Activated T-cell treated with anti-CD3 and anti-CD28 coated beads, Interleukin-2, amount 50 U/mL, for 48 hours (primary cell): ENCODE measurements at regions not wholly inside any gene's neighbourhood (a gene's known extent, or its start where the extent isn't known, plus 50 kb on each side); places are given as distances from the start of the nearest gene placed in this dataset.
A peak's percentile ranks its signal among the peaks of the same experiment; 100 is the strongest.
"Not testable (repeated sequence)": the region's sequence is repeated elsewhere in the genome, so short reads cannot be mapped to it uniquely, and the experiment has no call there.

Source experiments
- DNase-seq, 2 experiments: peaks; one replicate each; pipeline ENCODE4 v3.0.0-alpha.2; 2020

DNA sequence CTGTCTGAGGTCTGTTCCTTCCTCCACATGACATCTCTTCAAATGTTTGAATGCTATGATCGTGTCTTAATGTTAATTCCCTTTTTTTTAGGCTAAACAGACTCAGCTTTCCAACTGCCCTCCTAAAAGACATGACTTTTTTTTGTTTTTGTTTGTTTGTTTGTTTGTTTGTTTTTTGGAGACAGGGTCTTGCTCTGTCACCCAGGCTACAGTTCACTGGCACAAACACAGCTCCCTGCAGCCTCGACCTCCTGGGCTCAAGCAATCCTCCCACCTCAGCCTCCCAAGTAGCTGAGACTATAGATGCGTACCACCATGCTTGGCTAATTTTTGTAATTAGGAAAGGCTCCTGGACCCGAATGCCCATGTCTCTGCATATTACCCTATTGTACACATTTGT is 176.5 kb downstream of the ABCA8 start:
- DNase-seq = no peak

DNA sequence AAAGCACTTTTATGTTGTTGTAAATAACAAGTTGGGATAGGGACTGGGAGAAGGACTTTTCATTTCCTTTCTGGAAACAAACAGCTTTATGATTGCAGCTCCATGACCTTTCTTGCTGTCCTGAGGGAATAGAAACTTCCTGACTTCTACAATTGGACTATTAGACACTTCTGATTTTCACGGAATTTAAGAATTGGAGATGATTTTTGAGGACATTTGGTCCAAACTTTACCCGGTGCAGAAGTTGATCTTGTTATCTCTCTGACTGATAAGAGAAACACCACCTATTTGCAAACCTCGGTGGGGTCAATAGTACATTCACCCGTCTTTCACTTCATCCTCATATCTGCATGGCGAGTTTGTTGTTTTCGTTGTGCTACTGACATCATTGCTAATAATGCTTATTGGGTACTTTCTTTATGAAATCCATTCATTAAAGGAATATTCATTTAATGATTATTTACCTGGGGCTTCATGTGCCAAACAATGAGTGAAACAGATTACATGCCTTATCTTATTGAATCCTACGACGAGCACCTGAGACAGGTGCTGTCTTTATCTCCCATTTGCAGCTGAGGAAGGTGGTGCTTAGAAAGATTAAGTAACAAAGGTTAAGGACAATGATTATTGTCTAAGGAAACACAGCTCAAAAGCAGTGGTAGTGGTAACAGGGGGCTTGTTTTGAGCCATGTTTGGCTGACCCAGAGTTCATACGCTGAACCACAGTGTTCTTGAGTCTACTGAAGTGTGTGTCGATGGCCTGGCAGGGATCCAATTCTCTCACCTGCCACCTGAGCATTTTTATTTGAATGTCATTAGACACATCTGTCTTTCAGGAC is 176.9 kb upstream of the FAM20A start:
- no peak for DNase-seq

DNA sequence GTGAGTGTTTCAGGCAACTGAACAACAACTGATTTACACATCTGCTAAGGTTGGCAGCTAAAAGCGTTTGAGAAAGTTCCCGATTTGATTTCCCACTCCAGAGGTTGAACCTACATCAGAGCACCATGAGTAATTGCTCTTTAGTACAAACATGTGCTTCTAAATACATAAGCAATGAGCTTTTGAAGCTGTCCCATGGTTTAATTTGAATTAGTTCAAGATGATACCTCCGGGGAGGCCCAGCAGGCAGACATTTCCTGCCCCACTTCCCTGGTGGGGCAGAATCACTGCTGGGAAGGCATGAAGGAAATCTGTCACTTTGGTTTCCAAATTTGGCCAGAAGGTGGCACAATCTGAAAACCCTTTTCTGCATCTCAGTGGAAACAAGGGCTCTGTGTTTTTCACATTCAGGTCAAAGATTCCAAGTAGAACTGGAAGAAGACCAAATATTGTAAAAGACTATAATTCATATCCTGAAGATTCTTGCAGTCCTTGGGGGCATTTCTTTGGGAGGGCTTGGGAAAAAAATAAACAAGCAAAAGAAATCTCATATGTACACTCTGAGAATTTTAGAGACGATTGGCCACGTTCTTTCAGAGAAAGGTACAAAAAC is 176.2 kb upstream of the FAM20A start:
- peak in 1 of 2 experiments; percentile 21 for DNase-seq

DNA sequence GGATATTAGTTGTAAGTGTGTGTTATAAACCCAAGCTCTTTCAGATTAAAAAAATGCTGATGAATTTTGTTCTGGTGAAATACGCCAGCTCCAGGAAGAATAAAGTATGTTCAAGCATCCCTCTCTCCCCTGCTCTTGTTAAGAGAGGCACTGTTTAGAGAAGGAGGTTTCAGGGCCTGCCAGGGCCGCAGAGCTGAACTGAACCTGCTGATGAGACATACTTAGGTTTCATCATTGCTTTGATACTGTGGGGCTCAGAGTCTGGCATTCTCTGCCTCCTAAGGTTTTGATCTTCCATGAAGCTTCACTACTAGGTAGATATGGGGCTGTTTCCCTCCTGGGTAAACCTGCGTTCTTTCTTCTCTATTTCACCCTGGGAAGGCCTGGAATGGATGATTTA is 175.3 kb upstream of the FAM20A start:
- no peak for DNase-seq

DNA sequence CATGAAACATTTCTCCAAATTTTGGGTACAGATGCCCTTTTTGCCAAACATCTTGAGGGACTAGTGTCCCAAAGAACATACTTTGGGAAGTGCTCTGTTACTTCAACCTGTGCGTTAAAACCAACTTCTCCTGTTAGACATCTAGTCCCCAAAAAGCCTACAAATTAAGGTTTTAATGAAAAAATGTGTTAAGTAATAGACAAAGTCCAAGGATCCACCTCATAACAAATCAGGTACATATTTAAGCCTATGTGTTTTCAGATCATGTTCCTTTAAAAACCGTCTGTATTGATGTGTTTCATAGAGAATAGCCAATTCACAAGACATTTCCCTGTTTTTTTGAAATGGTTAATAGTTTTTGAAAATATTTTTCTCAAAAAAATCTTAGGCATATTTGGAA is 174.8 kb upstream of the FAM20A start:
- DNase-seq = no peak

DNA sequence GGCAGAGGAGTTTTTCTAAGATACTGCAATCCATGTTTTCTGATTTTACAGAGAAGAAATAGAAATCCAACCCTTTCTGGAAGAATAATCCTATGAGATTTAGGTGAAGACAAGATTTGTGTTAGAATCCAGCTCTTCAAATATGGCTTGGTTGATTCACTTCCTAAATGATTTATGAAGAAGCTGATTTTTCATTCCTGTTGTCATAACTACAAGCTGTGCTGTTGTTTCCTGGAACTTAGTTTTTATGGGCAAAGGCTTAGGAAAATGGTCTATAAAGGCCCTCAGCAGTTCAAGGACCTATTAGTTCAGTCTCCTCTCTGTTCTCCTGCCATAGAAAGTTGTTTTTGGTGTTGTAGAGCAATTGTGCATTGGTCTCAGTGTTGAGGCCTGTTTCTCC is 174.2 kb upstream of the FAM20A start:
- DNase-seq = no peak

DNA sequence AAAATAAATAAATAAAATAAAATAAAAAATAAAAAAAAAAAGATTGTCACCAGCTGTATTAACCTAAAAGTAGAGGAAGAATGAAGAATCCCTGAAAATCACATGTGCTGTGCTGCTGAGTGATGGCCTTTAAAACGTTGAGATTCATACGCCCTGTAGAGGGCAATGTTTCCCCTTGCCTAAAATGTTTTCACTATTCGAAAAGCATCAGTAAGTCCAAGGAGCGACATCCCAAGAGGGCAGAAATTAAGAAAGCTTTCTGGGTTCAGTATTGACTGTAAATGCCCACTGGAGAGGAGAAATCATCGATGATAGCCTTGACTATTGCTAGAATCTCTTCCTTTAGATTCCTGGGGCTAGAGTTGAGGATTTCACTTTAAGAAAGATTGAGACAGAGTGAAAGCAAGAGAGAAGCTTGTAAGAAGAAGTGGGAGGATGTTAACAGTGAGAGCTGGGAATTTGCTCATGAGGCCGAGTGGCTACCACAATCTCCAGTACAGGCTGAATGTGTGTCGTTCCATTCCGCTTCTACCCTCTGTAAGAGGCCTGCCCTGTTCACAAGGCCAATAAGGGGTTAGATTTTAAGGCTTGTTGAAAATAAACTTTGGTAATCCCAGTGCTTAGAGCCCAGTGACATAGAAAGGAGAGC is 170.8 kb upstream of the FAM20A start:
- DNase-seq = no peak

DNA sequence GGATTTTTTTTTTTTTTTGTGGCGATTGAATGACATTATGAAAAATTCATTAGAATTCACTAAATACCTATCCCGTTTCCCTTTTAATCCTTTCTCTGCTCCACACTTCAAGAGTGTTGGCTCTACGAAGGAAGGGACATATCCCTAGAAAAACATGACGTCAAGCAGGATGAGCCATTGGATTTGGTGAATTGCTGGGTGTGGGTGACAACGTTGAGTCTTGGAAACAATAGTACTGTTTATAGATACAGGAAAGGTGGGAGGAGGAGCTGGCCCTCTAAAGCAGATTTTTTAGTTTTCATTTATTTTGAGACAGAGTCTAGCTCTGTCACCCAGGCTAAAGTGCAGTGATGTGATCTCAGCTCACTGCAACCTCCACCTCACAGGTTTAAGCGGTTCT is 167.6 kb upstream of the FAM20A start:
- DNase-seq = no peak

DNA sequence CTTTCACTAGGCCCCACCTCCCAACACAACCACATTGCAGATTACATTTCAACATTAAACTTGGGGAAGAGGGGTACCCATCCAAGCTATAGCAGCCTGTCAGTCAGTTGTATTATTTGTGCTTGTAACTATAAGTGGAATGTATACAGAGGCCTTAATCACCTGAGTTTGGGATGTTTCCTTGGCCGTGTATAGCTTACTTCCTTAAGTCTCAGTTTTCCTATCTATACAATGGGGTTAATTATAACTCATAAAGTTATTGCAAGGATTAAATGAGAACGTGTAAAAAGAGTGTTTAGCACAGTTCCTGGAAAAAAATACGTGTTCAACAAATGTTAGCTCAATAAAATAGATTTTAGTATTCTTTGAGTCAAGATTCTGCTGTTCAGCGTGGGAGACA is 165.5 kb upstream of the FAM20A start:
- DNase-seq = no peak

DNA sequence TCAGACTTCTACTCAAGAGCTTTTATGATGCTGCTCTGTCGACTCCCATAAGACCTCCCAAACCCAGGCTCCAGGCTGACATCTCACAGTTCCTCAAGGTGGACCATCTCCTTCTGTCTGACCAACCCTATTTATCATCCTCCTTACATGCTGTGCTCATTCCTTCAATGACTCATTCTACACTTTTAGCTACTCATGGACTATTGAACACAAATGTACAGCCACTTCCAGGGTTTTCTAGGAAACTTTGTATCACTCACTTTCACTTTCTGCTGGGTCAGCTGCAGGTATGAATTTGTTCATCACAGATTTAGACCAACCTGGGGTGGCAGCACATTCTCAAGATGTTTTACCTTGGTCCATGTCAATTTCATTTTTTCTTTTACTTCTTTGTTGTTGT is 162.4 kb upstream of the FAM20A start:
- DNase-seq = no peak

DNA sequence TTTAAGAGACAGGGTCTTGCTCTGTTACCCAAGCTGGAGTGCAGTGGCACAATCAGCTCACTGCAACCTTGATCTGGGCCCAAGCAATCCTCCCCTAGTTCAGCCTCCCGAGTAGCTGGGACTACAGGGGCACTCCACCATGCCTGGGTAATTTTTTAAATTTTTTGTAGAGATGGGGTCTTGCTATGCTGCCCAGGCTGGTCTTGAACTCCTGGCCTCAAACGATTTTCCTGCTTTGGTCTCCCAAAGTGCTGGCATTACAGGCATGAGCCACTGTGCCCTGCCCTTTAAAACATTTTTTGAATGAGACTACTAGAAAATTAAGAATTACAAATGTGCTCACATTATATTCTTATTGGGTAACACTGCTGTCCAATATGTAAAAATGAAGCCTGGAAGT is 161.7 kb upstream of the FAM20A start:
- DNase-seq = no peak

DNA sequence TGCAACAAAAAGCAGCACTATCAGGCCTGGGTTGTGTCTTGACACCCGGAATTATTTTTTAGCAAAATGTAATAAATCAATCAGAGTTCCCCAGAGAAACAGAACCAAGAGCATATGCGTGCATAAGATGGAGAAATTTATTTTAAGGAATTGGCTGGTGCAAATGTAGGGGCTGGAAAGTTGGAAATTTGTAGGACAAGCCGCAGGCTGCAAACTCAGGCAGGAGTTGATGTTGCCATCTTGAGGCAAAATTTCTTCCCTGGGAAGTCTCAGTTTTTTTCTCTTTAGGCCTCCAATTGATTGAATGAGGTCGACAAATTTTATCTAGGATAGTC is 158.9 kb upstream of the FAM20A start:
- no peak for DNase-seq

DNA sequence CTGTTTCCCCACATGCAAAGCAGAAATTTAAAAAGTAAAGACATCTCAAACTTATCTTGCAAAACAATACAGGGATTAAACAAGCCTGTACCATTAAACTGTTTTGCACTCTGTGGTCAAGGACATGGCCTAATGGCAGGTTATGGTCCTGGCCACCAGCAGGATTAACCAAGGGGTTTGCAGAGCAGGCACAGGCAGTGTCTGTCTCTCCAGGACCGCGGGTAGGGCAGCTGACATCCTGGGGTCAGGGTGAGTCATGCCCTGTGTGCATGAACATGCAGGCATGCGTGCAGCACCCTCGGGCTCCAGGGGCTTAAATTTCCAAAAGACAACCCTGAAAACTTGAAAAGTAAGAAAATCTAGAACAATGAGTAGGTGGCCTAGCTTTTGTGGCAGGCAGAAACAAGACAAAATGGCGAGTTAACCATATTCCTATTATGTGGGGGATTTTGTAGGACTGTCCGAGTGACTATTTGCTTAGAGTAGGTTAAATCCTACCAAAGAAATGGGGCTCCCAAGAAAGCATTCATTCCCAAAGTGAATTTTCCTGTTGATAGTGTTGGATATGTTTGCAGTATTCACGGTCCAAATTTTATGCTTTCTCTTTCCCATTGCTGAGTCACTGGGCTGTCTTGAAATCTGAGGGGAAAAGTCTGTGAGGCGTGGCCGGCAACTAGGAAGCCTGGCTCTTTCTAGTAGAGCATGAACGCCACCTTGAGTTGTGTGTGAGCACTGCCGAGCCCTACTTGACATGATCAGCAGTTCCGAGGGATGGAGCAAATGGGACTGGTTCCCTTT is 158.4 kb upstream of the FAM20A start:
- DNase-seq = peak; percentile 71 to 72

DNA sequence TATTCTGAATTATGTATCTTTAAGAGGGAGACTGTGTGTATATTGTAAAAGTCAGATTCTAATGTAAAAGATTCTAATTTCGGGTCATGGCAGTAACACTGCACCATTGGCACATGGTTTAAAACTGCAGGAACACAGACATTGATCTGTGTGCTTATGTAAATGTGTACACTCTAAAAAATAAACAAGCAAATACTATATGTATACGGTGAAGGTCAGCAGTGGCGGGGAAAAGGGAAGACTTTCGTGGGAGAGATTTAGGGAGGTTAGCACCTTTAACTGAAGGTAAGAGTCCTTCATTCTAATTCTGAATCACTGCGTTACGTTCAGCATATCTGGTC is 157.8 kb upstream of the FAM20A start:
- DNase-seq = no peak

DNA sequence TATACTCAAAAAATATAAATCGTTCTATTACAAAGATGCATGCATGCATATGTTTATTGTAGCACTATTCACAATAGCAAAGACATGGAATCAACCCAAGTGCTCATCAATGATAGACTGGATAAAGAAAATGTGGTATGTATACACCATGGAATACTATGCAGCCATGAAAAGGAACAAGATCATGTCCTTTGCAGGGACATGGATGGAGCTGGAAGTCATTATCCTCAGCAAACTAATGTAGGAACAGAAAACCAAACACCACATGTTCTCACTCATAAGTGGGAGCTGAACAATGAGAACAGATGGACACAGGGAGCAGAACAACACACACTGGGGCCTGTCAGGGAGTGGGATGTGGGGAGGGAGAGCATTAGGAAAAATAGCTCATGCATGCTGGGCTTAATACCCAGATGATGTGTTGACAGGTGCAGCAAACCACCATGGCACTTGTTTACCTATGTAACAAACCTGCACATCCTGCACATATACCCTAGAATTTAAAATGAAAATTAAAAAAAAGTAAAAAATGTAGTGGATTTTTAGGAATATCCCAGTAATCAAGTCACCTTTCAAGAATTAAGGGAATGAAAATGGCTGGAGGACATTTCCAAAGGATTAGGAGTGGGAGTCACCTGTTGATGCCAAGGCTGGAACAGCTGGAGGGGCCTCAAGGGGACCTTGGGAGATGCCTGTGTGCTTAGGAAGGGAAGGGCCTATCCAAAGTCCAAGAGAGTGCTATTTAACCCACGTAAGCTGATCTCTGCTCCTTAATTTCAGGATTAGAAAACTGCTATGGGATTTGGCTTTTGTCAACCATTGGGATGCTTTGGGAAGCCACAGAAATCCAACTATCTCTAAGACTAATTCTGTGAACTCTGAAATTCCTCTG is 156.9 kb upstream of the FAM20A start:
- not testable (repeated sequence) for DNase-seq

DNA sequence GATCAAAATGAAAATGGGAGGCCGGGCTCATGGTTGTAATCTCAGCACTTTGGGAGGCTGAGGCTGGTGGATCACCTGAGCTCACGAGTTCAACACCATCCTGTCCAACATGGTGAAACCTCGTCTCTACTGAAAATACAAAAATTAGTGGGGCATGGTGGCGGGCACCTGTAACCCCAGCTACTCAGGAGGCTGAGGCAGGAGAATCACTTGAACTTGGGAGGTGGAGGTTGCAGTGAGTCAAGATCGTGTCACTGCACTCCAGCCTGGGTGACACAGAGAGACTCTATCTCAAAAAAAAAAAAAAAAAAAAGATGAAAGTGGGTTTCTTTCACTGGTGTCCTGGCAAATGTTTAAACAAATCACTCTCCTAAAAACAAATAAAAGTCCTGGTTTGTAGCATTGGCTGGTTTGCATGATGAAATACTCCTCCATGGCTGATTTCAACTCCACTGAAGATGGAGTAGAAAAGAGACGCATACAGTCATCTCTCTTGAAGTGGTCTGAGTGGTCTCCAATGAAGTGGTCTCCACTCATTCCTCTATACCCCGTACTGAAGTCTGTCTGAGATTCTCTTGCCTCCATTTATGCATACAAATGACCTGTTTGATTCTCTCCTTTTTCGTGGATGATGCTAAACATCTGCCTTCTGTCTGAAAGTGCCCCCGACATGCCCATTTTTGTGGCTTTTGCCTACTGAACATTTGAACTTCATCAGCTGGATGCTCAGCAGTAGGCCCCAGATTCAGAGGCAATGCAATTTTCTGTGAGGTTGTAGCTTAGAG is 153.0 kb upstream of the FAM20A start:
- DNase-seq = no peak

DNA sequence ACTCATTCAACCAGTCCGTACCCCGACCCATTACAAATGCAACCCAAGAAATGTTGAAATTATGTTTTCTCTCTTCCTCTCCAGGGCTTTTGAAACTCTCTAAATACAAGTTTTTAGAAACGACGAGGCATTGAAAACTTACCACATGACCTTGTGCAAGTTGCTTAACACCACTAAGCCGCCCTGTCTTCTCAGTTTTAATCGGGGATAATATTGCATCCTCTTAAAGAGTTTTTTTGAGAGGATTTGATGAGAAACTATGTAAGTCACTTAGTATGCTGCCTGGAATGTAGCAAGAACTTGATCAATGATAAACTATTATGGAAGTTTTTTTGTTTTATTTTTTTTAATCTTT is 149.0 kb upstream of the FAM20A start:
- DNase-seq = no peak

DNA sequence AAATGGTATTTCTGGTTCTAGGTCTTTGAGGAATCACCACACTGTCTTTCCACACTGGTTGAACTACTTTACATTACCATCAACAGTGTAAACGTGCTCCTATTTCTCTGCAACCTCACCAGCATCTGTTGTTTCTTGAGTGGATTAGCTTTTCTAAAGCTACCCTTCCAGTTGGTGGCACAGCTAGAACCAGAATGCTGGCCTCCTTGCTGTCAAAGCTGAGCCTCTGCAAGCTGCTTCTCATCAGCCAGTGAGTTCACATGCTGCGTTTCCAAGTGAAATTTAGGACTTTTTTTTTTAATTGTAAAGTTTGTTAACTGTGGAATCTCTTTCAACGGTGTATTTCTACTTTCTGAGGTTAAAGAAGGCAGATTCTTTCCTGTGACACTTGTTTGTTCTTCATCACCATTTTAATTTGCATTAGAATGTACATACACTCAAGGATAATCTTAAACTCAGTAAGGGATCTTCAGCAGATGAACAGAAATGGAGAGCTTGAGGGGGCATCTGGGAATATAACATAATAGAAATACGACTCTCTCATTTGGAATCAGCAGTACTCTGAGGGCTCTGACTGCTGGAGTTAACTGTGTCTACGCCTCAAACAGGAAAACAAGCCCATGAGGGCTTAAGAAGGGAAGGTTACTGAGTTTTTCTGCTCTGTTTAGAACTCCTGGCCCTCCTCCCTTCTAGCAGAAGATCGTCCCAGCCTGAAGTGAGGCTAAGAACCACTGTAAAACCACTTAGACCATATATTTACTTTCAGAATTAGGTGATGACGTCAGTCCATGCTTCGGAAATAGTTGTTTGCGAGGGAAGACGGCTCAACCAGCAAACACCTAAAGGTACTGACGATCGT is 148.4 kb upstream of the FAM20A start:
- DNase-seq = no peak

DNA sequence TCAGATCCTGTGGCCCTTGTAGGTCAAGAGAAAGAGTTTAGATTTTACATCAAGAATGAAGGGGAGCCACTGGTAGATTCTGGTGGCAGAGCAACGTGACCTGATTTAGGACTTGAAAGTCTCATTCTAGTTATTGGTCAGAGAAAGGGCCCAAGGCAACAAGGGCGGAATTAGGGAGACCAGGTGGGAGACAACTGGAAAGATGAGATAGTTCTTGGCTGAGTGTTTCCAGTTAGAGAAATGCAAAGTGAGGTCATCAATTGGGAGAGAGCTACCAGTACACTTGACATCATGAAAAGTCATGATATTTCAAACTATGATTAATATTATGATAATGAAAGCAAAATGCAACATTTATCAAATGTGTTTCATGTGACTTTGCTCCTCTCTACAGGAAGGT is 147.2 kb upstream of the FAM20A start:
- no peak for DNase-seq

DNA sequence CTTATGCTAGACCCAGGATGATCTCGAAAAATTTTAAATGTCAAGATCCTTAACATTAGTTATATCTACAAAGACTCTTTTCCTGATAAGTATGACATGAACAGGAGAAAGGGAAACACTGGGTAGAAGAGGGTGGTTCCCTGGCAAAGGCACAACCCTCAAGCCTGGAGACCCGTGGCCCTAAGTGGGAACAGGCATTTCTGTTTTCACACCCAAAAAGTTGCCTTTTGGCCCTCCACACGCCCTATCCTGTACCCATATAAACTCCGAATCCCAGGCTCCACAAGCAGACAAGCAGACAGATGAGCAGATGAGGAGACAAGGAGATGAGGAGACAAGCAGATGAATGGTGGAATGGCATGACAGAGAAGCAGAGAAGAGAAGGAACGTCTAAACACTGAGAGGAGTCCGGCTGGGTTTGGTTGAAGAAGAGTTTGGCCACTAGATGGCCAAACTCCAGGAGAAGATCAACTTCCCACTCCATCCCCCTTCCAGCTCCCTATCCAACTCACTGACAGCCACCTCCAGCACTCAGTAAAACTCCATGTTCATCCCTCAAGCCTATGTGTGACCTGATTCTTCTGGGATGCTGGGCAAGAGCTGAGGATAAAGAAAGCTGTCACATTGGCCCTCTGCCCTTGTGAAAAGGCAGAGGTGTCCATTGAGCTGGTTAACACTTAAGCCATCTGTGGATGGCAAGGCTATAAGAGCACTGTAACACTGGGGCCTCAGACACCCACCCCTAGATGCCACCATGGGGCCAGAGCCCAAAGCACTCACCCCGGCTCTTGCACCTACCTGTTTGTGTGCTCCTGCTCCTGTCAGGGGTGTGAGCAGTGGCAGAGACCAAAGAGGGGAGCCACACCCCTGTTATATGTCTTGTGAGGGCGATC is 139.6 kb upstream of the FAM20A start:
- no peak for DNase-seq
